ENCODE measurements at regions not wholly inside any gene's neighbourhood (a gene's known extent, or its start where the extent isn't known, plus 50 kb on each side); places are given as distances from the start of the nearest gene placed in this dataset.

- TF ChIP-seq CTCF (IDR thresholded peaks at IDR 0.05; ENCODE audit: borderline replicate concordance, insufficient read depth, low read depth, low read length) = no peak
- no peak overlapping the region for H3K4me3 ChIP-seq (ENCODE audit: low read depth, low read length)
These were observed 604.1 kb downstream of the TAF11L14 start for GRCh38 chr5:18238321-18238720.

DNA sequence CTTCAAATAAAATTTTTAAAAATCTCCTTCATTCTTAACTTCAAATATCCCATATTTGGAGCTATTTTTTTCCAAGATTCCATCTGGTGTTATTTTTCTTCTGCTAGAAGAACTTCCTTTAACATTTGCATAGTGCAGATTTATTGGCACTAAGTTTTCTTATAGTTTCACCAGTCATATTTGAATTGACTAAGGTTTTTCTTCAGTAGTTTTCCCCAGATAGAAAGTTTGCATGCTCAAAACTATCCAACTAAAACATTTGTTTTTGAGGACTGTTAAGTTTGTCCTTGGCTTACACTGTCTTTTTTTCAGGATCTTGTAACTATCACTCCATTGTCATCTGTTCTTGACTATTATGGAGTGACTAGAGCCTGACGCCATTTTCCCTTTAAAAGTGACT, 606.7 kb downstream of the TAF11L14 start:
- no peak for TF ChIP-seq CTCF (IDR thresholded peaks at IDR 0.05; ENCODE audit: borderline replicate concordance, insufficient read depth, low read depth, low read length)

GRCh38 chr5:18243846-18244245, 609.6 kb downstream of the TAF11L14 start:
- no peak for TF ChIP-seq CTCF (IDR thresholded peaks at IDR 0.05; ENCODE audit: borderline replicate concordance, insufficient read depth, low read depth, low read length)

More for the DNA sequence above, 606.7 kb downstream of the TAF11L14 start:
- H3K4me3 ChIP-seq (ENCODE audit: low read depth, low read length) = no peak overlapping the region

DNA sequence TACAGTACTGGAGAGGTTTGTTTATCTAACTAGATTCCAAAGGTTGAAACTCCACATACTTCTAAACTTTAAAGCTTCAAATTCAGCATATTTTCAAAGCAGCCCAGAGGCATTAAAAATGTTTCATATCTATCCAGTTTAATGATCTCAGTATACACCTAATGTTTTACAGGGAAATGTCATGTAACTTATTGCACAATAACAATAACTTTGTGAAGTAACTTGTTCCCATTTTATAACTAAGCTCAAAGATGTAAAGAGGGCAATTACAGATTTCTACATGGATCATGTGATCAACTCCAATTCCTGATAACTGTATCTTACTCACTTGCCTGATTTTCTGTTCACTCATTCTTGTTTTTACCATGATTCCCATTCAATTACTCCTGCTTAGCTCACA, 610.0 kb downstream of the TAF11L14 start:
- H3K4me3 ChIP-seq (ENCODE audit: low read depth, low read length) = no peak overlapping the region
- TF ChIP-seq CTCF (IDR thresholded peaks at IDR 0.05; ENCODE audit: borderline replicate concordance, insufficient read depth, low read depth, low read length) = no peak

More at GRCh38 chr5:18243846-18244245, 609.6 kb downstream of the TAF11L14 start:
- no peak overlapping the region for H3K4me3 ChIP-seq (ENCODE audit: low read depth, low read length)

DNA sequence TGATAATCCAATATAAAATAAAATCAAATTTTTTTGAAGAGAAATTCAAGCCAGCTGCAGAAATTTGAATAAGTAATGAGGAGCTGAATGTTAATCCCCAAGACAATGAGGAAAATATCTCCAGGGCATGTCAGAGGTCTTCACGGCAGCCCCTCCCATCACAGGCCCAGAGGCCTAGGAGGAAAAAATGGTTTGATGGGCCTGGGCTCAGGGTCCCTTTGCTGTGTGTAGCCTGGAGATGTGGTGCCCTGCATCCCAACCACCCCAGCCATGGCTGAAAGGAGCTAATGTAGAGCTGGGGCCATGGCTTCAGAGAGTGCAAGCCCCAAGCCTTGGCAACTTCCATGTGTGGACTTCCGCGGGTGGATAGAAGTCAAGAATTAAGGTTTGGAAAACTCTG, 618.3 kb downstream of the TAF11L14 start:
- H3K4me3 ChIP-seq (ENCODE audit: low read depth, low read length) = no peak overlapping the region
- no peak for TF ChIP-seq CTCF (IDR thresholded peaks at IDR 0.05; ENCODE audit: borderline replicate concordance, insufficient read depth, low read depth, low read length)

DNA sequence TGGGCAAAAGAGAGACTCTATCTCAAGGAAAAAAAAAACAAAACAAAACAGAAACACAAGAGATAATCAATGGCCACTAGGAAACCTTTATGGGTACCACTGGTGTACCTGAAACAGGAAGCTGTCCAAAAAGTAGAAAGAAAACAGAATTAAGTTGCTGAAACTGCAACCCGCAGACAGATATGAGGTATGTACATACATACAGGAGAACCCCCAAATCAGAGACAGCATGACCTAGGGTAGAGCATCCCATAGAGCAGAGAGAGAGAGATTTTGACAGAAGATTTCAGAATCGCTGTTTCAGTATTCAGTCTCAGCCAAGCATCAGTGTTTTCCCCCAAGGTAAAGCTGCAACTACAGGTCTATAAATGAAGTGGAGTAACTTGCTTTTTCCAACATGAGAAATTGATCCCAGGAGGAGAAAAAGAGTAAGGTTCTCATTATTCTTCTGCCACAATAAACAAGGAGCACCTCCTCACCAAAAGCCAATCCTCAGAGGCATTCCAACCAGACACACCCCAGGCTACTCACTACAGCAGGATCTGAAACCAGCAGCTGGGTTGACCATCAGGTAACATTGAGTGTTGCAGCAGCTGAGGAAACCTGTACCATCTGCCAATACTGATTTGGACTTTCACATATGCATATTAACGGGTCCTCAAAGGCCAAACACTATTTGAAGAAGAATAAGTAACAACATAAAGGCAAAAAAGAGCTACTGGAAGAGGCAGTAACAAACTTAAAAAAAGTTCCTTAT, 630.0 kb downstream of the TAF11L14 start:
- H3K4me3 ChIP-seq (ENCODE audit: low read depth, low read length) = no peak overlapping the region
- no peak for TF ChIP-seq CTCF (IDR thresholded peaks at IDR 0.05; ENCODE audit: borderline replicate concordance, insufficient read depth, low read depth, low read length)

DNA sequence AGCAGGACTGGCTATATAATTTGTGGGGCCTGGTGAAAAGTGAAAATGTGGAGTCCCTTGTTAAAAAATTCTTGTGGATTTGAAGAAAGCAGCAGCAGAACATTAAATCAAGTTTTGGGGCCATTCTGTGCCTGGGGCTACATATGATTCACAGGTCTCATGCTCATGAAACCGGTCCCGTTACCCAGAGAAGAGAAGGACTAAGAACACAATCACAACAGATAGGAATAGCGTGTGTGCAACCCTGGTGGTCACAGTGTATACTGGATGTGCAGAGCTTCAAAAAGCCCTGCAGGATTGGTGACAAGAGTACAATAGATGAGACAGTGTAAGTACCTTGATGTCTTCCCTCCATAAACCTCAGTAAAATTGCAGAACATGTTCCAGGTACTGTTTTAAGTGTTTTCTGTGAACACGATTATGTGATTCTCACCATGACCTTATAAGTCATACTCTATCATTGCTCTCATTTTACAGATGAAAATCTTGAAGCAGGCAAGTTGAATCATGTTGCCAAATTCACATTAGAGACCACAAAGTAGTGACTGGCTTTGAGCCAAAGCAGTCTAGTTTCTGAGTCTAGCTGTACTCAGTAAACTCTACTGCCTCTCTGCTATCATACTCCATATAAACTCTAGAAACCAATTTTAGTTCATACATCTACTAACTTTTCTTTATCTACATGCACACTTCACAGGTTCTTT, 636.5 kb downstream of the TAF11L14 start:
- no peak overlapping the region for H3K4me3 ChIP-seq (ENCODE audit: low read depth, low read length)

More for the DNA sequence above, 636.5 kb downstream of the TAF11L14 start:
- no peak for TF ChIP-seq CTCF (IDR thresholded peaks at IDR 0.05; ENCODE audit: borderline replicate concordance, insufficient read depth, low read depth, low read length)

All from GM12875 (cell line).